IMR-90 (cell line): ENCODE measurements at regions not wholly inside any gene's neighbourhood (a gene's known extent, or its start where the extent isn't known, plus 50 kb on each side); places are given as distances from the start of the nearest gene placed in this dataset.

Source experiments
- ATAC-seq: fragments of 200-7000 bp; cut with Tn5 transposase; 2 replicates; pipeline ENCODE4 v1.9.1; 2020; ENCODE audit warnings: low read depth, mild to moderate bottlenecking, moderate library complexity
- BruUV-seq: library from RNA; stranded (reverse); fragments of 400-500 nt; replicated peaks from 2 replicates; lab custom pipeline; 2021; lab: Mats Ljungman, UMichigan
- CTCF ChIA-PET: fragments of 300-600 bp; formaldehyde crosslinking; extraction: SDS; loops from one replicate; lab custom pipeline; 2021; ENCODE audit warnings: antibody characterized with exemption; lab: Yijun Ruan, JAX
- POLR2A ChIA-PET: fragments of 300-600 bp; sonication (Branson Sonifier 250); formaldehyde crosslinking; loops from one replicate; lab custom pipeline; 2022; ENCODE audit warnings: antibody characterized with exemption; ENCODE audit not compliant: unreplicated experiment; lab: Charles Lee
- DNase-seq: peaks from one replicate; pipeline ENCODE4 v3.0.0; 2013
- H2AFZ ChIP-seq: replicated peaks from 2 replicates; pipeline ENCODE3; 2013; ENCODE audit warnings: low read length, mild to moderate bottlenecking; ENCODE audit not compliant: poor library complexity
- H2AK5ac ChIP-seq: 2 replicates; pipeline ENCODE4 v1.6.1; 2013; ENCODE audit warnings: low read depth, low read length, inconsistent platforms
- H2AK9ac ChIP-seq: replicated peaks from 2 replicates; pipeline ENCODE3; 2013; ENCODE audit warnings: mild to moderate bottlenecking, low read depth, low read length, moderate library complexity; ENCODE audit not compliant: poor library complexity
- H2BK120ac ChIP-seq: 2 replicates; pipeline ENCODE4 v1.6.1; 2013; ENCODE audit warnings: low read depth, low read length, inconsistent platforms
- H2BK15ac ChIP-seq: 3 replicates; pipeline ENCODE4 v1.6.1; 2013; ENCODE audit warnings: low read depth, low read length, inconsistent platforms
- H2BK20ac ChIP-seq: 2 replicates; pipeline ENCODE4 v1.6.1; 2013; ENCODE audit warnings: low read depth, mild to moderate bottlenecking, inconsistent platforms, low read length, moderate library complexity
- H2BK5ac ChIP-seq: 2 replicates; pipeline ENCODE4 v1.6.1; 2013; ENCODE audit warnings: mild to moderate bottlenecking, low read depth, low read length, inconsistent platforms; ENCODE audit not compliant: poor library complexity, severe bottlenecking
- H3K14ac ChIP-seq: replicated peaks from 2 replicates; pipeline ENCODE4 v1.6.1; 2013; ENCODE audit warnings: low read depth, low read length, inconsistent platforms
- H3K18ac ChIP-seq: 2 replicates; pipeline ENCODE4 v1.6.1; 2013; ENCODE audit warnings: low read depth, low read length, control low read depth
- H3K23ac ChIP-seq: 2 replicates; pipeline ENCODE4 v1.6.1; 2013; ENCODE audit warnings: low read depth, low read length, inconsistent platforms
- H3K27ac ChIP-seq: 2 replicates; pipeline ENCODE4 v1.5.1; 2013; ENCODE audit warnings: mild to moderate bottlenecking, control low read depth, low read length; ENCODE audit not compliant: insufficient read depth
- H3K27me3 ChIP-seq: 2 replicates; pipeline ENCODE4 v1.6.1; 2013; ENCODE audit warnings: low read length; ENCODE audit not compliant: control insufficient read depth, insufficient read depth
- H3K36me3 ChIP-seq: 2 replicates; pipeline ENCODE4 v1.6.1; 2013; ENCODE audit warnings: low read length, mixed read lengths; ENCODE audit not compliant: control insufficient read depth, insufficient read depth
- H3K4ac ChIP-seq: 2 replicates; pipeline ENCODE4 v1.6.1; 2013; ENCODE audit warnings: low read depth, low read length, inconsistent platforms
- H3K4me1 ChIP-seq: 2 replicates; pipeline ENCODE4 v1.6.1; 2013; ENCODE audit warnings: low read length, mixed read lengths; ENCODE audit not compliant: control insufficient read depth, insufficient read depth
- H3K4me2 ChIP-seq: 2 replicates; pipeline ENCODE4 v1.6.1; 2013; ENCODE audit warnings: low read depth, mild to moderate bottlenecking, control low read depth, low read length, moderate library complexity
- H3K4me3 ChIP-seq: 2 replicates; pipeline ENCODE4 v1.5.1; 2013; ENCODE audit warnings: low read depth, mild to moderate bottlenecking, control low read depth, low read length, moderate library complexity; ENCODE audit not compliant: insufficient read depth
- H3K56ac ChIP-seq: 2 replicates; pipeline ENCODE4 v1.6.1; 2013; ENCODE audit warnings: low read length, inconsistent platforms; ENCODE audit not compliant: insufficient read depth; ENCODE audit errors: extremely low read depth
- H3K79me1 ChIP-seq, 2 experiments: 2 replicates each; pipeline ENCODE4 v1.6.1; 2013; ENCODE audit warnings: low read length in 2 of 2, inconsistent platforms in 1 of 2, low read depth in 1 of 2
- H3K9ac ChIP-seq: 2 replicates; pipeline ENCODE4 v1.6.1; 2013; ENCODE audit warnings: low read depth, low read length, control low read depth
- H3K9me1 ChIP-seq: 2 replicates; pipeline ENCODE4 v1.6.1; 2013; ENCODE audit warnings: low read length, inconsistent platforms; ENCODE audit not compliant: insufficient read depth
- H3K9me3 ChIP-seq: 2 replicates; pipeline ENCODE4 v1.6.1; 2013; ENCODE audit warnings: low read length; ENCODE audit not compliant: control insufficient read depth, insufficient read depth
- H4K20me1 ChIP-seq: 2 replicates; pipeline ENCODE4 v1.6.1; 2013; ENCODE audit warnings: low read length, inconsistent platforms; ENCODE audit not compliant: insufficient read depth
- H4K5ac ChIP-seq: 2 replicates; pipeline ENCODE4 v1.6.1; 2013; ENCODE audit warnings: mild to moderate bottlenecking, low read depth, low read length, control low read depth
- H4K8ac ChIP-seq, 2 experiments: 2 replicates each; pipeline ENCODE4 v1.6.1; 2013; ENCODE audit warnings: low read depth in 2 of 2, low read length in 2 of 2, control low read depth in 1 of 2, inconsistent platforms in 1 of 2
- H4K91ac ChIP-seq: 2 replicates; pipeline ENCODE4 v1.6.1; 2013; ENCODE audit warnings: low read depth, low read length, inconsistent platforms; ENCODE audit not compliant: insufficient read depth
- CEBPB ChIP-seq: IDR thresholded peaks from 2 replicates; pipeline ENCODE4 v1.6.1; 2012; ENCODE audit warnings: low read depth, low read length, improper control_type of control experiment
- WGBS, 2 experiments: methylation state at CpG; one replicate each; pipeline versions ENCODE4 v1.1.5 to v1.1.7; 2013; ENCODE audit warnings: missing lambda C conversion rate in 2 of 2; ENCODE audit not compliant: insufficient read length in 1 of 2; ENCODE audit errors: extremely low coverage in 2 of 2; 5-methylcytosine and 5-hydroxymethylcytosine counted together
- dilution Hi-C: fragments of 300-500 bp; cut with HindIII; formaldehyde crosslinking; loops from one replicate; pipeline ENCODE4 v1.14.3; 2018; ENCODE audit warnings: low sequenced_read_pairs; ENCODE audit not compliant: unreplicated experiment
- in situ Hi-C: fragments of 300-500 bp; cut with MboI; formaldehyde crosslinking; loops from 3 replicates; pipeline ENCODE4 v1.14.3; 2019; ENCODE audit warnings: low sequenced_read_pairs, inconsistent platforms, mixed read lengths
- intact Hi-C: fragments of 100-400 bp; cut with micrococcal nuclease; formaldehyde crosslinking; loops from 2 replicates; pipeline ENCODE4 v1.10.0; 2022
- TF ChIP-seq, protein P1 (sequence below): conservative IDR thresholded peaks from 2 replicates; pipeline ENCODE4 v1.5.1; 2012; ENCODE audit warnings: mild to moderate bottlenecking, low read depth, low read length, improper control_type of control experiment

DNA sequence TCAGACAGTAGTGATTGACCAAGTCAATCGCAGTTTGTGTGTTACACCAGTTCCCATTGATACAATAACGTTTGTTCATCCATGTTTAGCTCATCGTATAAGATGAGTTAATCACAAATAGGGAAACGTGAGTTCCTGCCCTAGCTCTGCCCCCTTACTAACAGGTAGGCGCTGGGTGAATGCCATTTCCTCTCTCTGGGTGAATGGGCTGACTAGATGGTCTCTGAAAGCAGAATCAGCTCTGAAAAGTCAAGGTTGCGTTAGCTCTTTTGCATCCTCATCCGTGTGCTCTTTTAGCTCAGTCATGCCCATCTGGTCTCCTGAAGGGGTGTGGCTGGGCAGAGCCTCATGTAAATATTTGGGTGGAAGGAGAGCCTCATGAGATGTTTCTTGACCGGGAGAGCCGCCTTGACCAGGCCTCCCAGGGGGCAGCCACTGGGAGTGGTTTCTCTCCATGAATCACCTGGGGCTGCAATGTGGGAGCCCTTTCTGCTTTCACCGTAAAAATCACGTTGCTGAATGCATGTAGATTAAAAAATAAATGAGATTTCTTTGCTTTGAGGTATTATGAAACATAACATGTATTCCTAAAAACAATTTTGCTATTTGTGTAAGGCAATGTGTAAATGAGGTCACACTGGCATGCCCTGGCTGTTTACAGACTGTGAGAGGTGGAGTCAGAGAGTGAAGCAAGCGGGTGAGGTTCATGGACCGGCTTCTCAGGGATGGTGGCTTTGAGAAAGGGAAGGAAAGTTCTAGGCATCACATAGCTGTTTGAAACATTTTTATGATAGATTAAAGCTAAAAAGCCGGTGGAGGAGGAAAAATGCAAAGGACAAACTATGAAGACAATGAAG, 108.4 kb upstream of the RASGRP1 start:
- ATAC-seq = no peak
- no peak overlapping the region for H2AK9ac ChIP-seq
- ChIA-PET POLR2A (no interaction called here), CTCF (no interaction called here)
- H3K23ac ChIP-seq = no peak overlapping the region
- no peak overlapping the region for H4K5ac ChIP-seq
- H2BK15ac ChIP-seq = no peak overlapping the region
- no peak overlapping the region for H3K9ac ChIP-seq
- dilution Hi-C loops (no loop called here), intact Hi-C loops (no loop called here), in situ Hi-C loops (loop anchor here (25.0 kb wide), 1 partner anchor 486 kb away; no protein-coding TSS in a partner anchor)
- no peak overlapping the region for H3K4me2 ChIP-seq
- H3K4me1 ChIP-seq = no peaks in the 10 kb centered on the region
- no peak overlapping the region for H2AFZ ChIP-seq
- no peak overlapping the region for H2BK5ac ChIP-seq
- TF ChIP-seq CEBPB = no peak
- TF ChIP-seq, protein P1, sequence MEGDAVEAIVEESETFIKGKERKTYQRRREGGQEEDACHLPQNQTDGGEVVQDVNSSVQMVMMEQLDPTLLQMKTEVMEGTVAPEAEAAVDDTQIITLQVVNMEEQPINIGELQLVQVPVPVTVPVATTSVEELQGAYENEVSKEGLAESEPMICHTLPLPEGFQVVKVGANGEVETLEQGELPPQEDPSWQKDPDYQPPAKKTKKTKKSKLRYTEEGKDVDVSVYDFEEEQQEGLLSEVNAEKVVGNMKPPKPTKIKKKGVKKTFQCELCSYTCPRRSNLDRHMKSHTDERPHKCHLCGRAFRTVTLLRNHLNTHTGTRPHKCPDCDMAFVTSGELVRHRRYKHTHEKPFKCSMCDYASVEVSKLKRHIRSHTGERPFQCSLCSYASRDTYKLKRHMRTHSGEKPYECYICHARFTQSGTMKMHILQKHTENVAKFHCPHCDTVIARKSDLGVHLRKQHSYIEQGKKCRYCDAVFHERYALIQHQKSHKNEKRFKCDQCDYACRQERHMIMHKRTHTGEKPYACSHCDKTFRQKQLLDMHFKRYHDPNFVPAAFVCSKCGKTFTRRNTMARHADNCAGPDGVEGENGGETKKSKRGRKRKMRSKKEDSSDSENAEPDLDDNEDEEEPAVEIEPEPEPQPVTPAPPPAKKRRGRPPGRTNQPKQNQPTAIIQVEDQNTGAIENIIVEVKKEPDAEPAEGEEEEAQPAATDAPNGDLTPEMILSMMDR = no peak
- no peak overlapping the region for H3K14ac ChIP-seq
- no peak overlapping the region for H3K27ac ChIP-seq
- no peak overlapping the region for H3K4me3 ChIP-seq
- H3K79me1 ChIP-seq = no peaks in the 10 kb centered on the region
- WGBS, 2 experiments = 64% methylated on average over 5 of the region's 14 CpGs; no CpG with 5 or more reads in 1 of the 2 experiments
- H2AK5ac ChIP-seq = no peak overlapping the region
- H3K56ac ChIP-seq = no peak overlapping the region
- H3K9me1 ChIP-seq = no peaks in the 10 kb centered on the region
- no peaks in the 10 kb centered on the region for H4K20me1 ChIP-seq
- BruUV-seq = no TSS peak
- H2BK20ac ChIP-seq = no peak overlapping the region
- H3K36me3 ChIP-seq = no peaks in the 10 kb centered on the region
- no peak overlapping the region for H4K8ac ChIP-seq
- H4K91ac ChIP-seq = no peak overlapping the region
- no peak overlapping the region for H2BK120ac ChIP-seq
- H3K4ac ChIP-seq = no peak overlapping the region
- H3K27me3 ChIP-seq = peaks cover 54% of the 10 kb centered on the region
- DNase-seq = no peak
- no peak overlapping the region for H3K18ac ChIP-seq
- H3K9me3 ChIP-seq = no peaks in the 10 kb centered on the region
